Neural crest cell (in vitro differentiated cells): ENCODE measurements at regions not wholly inside any gene's neighbourhood (a gene's known extent, or its start where the extent isn't known, plus 50 kb on each side); places are given as distances from the start of the nearest gene placed in this dataset.

Experiments
- DNase-seq: peaks from one replicate; pipeline ENCODE4 v3.0.0; 2021; ENCODE audit warnings: low read depth, mixed read lengths, low spot score
- H3K27ac Mint-ChIP-seq: one replicate; pipeline ENCODE4 v1.8.0; 2021; ENCODE audit warnings: mild to moderate bottlenecking, mixed read lengths; ENCODE audit not compliant: unreplicated experiment
- H3K27me3 Mint-ChIP-seq: 2 replicates; pipeline ENCODE4 v1.8.0; 2021; ENCODE audit warnings: low read depth, mild to moderate bottlenecking, mixed read lengths
- H3K36me3 Mint-ChIP-seq: 2 replicates; pipeline ENCODE4 v1.8.0; 2021; ENCODE audit warnings: low read depth, mild to moderate bottlenecking, mixed read lengths
- H3K4me1 Mint-ChIP-seq: 2 replicates; pipeline ENCODE4 v1.8.0; 2021; ENCODE audit warnings: mixed read lengths
- H3K4me3 Mint-ChIP-seq: one replicate; pipeline ENCODE4 v1.8.0; 2021; ENCODE audit warnings: mild to moderate bottlenecking, mixed read lengths
- H3K9me3 Mint-ChIP-seq: 2 replicates; pipeline ENCODE4 v1.8.0; 2021; ENCODE audit warnings: mixed read lengths
- CTCF ChIP-seq: fragments of 200-600 bp; sonication (generic); conservative IDR thresholded peaks from 2 replicates; pipeline ENCODE4 v1.5.0; 2021; ENCODE audit warnings: antibody characterized with exemption, mild to moderate bottlenecking

DNA sequence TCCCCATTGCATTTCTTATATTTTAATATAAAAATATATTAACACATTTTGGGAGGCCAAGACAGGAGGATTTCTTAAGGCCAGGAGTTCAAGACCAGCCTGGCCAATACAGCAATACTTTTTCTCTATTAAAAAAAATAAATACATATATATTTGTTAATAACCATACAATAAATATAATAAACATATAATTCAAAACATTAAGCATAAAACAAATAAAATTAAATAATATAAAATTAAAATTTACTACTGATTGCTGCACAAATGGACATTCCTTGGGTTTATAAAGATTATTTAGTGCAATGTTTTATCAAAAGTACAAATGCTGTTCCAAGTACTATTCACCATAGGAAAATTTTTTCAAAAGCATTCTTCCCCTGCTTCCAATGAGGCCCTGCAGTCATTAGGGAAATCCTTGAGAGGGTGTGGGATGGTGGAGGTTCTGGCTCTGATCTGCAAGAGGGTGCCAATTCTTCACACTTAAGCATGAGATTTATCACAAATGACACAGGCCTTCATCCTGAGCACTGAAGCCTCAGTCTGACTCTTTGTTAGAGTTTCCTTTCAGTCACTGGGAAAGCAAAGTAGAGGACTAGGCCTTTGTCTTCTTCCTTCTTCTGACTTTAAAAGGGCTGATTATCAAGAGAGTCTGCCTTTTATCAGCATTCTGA is 596.7 kb downstream of the EPM2A start:
- peak overlapping the region; percentile 98 for H3K27ac Mint-ChIP-seq
- no peak for TF ChIP-seq CTCF
- H3K9me3 Mint-ChIP-seq: peaks cover 3% of the 10 kb centered on the region
- peak overlapping the region; percentile 50 for H3K4me3 Mint-ChIP-seq
- H3K36me3 Mint-ChIP-seq: peaks cover 4% of the 10 kb centered on the region
- H3K27me3 Mint-ChIP-seq: no peaks in the 10 kb centered on the region
- H3K4me1 Mint-ChIP-seq: peaks cover 43% of the 10 kb centered on the region
- no peak for DNase-seq

GRCh38 chr6:145139140-145139850 is 596.0 kb downstream of the EPM2A start:
- peak overlapping the region; percentile 50 for H3K4me3 Mint-ChIP-seq
- H3K27ac Mint-ChIP-seq: peak overlapping the region; percentile 98
- H3K36me3 Mint-ChIP-seq: peaks cover 4% of the 10 kb centered on the region
- no peak for TF ChIP-seq CTCF
- H3K4me1 Mint-ChIP-seq: peaks cover 43% of the 10 kb centered on the region
- DNase-seq: no peak
- H3K27me3 Mint-ChIP-seq: no peaks in the 10 kb centered on the region
- H3K9me3 Mint-ChIP-seq: peaks cover 3% of the 10 kb centered on the region

DNA sequence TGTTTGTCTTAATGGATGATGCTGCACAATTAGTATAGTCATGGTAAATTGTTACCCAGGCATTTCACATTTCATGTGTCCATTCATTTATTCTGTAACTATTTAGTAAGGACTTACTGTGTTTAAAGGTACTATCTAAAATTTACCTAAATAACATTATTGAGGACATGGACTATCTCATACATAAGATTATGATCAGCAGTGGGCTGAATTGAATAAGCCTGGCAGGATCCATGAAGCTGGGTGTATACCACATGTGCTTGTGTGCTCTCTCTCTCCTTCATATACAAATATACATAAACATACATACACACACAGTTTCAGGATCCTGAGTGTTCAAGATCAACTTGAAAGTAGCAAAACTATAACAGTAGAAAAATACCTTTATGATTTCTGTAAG is 595.4 kb downstream of the EPM2A start:
- Mint-ChIP-seq H3K36me3 (peaks cover 4% of the 10 kb centered on the region), H3K9me3 (peaks cover 3% of the 10 kb centered on the region), H3K4me3 (peak overlapping the region; percentile 50), H3K4me1 (peaks cover 43% of the 10 kb centered on the region), H3K27ac (peak overlapping the region; percentile 92), H3K27me3 (no peaks in the 10 kb centered on the region)
- no peak for TF ChIP-seq CTCF
- no peak for DNase-seq

GRCh38 chr6:145141572-145141971 is 593.7 kb downstream of the EPM2A start:
- peaks cover 38% of the 10 kb centered on the region for H3K4me1 Mint-ChIP-seq
- H3K4me3 Mint-ChIP-seq: no peak overlapping the region
- no peaks in the 10 kb centered on the region for H3K36me3 Mint-ChIP-seq
- no peak for TF ChIP-seq CTCF
- no peaks in the 10 kb centered on the region for H3K27me3 Mint-ChIP-seq
- no peaks in the 10 kb centered on the region for H3K9me3 Mint-ChIP-seq
- H3K27ac Mint-ChIP-seq: no peak overlapping the region
- DNase-seq: no peak

DNA sequence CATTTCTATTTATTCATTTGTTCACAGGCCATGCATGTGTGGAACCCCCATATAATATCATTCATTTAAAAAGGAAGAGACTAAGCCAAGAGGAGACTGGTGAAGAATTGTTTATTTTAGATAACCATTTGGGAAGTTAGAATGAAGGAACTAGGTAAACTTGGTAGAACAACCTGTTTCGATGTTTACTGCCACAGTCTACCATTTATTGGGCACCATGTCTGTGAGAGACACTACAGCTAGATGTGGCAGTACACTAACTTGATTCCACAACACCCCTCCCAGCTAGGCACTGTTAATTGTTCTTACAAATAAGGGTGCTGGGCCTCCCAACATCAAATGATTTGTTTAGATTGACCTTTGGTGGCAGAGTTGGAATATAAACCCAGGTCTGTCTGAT is 592.4 kb downstream of the EPM2A start:
- Mint-ChIP-seq H3K36me3 (no peaks in the 10 kb centered on the region), H3K4me1 (peaks cover 35% of the 10 kb centered on the region), H3K4me3 (no peak overlapping the region), H3K9me3 (no peaks in the 10 kb centered on the region), H3K27ac (no peak overlapping the region), H3K27me3 (no peaks in the 10 kb centered on the region)
- no peak for DNase-seq
- no peak for TF ChIP-seq CTCF
